ENCODE measurements at regions not wholly inside any gene's neighbourhood (a gene's known extent, or its start where the extent isn't known, plus 50 kb on each side); places are given as distances from the start of the nearest gene placed in this dataset.

GRCh38 chr2:199136242-199136641 is 321.5 kb downstream of the SATB2 start (continued):
- TF ChIP-seq REST (IDR thresholded peaks at IDR 0.05), result no peak

DNA sequence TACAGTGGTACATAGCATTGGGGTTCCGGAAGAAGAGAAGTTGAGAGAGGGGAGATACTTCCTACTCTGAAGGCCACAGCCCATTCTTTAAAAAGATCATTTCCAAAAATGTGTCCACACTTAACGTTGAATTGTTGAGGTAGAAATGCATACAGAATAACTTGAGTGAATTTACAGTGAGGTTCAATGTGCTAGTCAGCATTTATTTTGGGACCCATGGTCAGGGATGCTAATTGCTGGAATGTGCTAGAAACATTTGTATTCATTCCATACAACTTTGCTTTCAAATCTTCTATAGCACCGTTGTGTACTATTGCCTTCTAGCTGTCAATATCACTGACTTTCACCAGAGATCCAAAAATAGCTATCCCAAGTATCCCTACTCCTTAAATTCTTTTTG is 325.9 kb downstream of the SATB2 start:
- Histone ChIP-seq H3K27ac (ENCODE audit: low read depth in 1 of 2, low read length in 2 of 2) (no peak overlapping the region), H3K27me3 (ENCODE audit: control insufficient read depth in 4 of 4, insufficient read depth in 4 of 4, low read length in 3 of 4) (no peaks in the 10 kb centered on the region), H3K4me1 (ENCODE audit: control insufficient read depth in 4 of 4, insufficient read depth in 4 of 4, low read length in 3 of 4) (no peaks in the 10 kb centered on the region), H3K4me3 (ENCODE audit: low read depth in 1 of 3, low read length in 3 of 3) (no peak overlapping the region), H3K9ac (ENCODE audit: low read depth in 1 of 2, low read length in 2 of 2) (no peak overlapping the region), H3K36me3 (ENCODE audit: control insufficient read depth in 4 of 4, insufficient read depth in 3 of 4, low read depth in 1 of 4, low read length in 3 of 4) (no peaks in the 10 kb centered on the region), H3K9me3 (ENCODE audit: control insufficient read depth in 4 of 4, low read length in 3 of 4) (no peaks in the 10 kb centered on the region)
- WGBS, result 58% methylated on average over 3 of the region's 3 CpGs
- no peak for DNase-seq (ENCODE audit: low spot score)
- TF ChIP-seq EGR1 (IDR thresholded peaks at IDR 0.05; ENCODE audit: low read depth in 2 of 2), result no peak
- TF ChIP-seq MAX (IDR thresholded peaks at IDR 0.05), result no peak
- TF ChIP-seq REST (IDR thresholded peaks at IDR 0.05), result no peak
- no peak for TF ChIP-seq JUND (IDR thresholded peaks at IDR 0.05)
- TF ChIP-seq YY1 (IDR thresholded peaks at IDR 0.05), result no peak
- no peak for TF ChIP-seq RAD21 (IDR thresholded peaks at IDR 0.05)

DNA sequence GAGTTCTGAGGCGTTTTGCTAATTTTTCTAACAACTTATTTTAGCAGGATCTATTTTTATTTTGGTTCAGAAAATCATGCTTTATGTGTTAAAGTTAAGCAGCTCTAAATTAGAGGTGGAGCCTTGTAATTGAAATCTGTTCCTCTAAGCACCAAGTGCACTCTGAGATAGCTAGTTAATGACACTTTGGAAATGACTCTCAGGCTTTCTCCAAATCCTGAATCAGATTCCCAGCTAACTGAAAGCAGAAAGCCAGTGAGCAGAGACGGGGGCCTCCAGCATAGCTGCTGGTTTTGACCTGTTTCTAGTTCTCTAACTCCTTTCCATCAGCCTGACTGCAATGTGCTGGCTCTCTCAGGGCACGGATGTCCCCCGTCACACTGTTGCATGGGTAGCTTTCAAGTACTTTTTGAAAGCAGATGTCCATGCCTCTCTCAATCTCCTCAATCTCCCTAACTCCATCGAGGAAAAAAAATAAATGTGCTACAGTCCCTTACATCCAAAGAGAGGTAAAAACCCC is 326.5 kb downstream of the SATB2 start:
- no peak for TF ChIP-seq RAD21 (IDR thresholded peaks at IDR 0.05)
- TF ChIP-seq SP1 (IDR thresholded peaks at IDR 0.05), result no peak
- H3K27ac ChIP-seq (ENCODE audit: low read depth in 1 of 2, low read length in 2 of 2), result no peak overlapping the region
- H3K9me3 ChIP-seq (ENCODE audit: control insufficient read depth in 4 of 4, low read length in 3 of 4), result no peaks in the 10 kb centered on the region
- no peaks in the 10 kb centered on the region for H3K4me1 ChIP-seq (ENCODE audit: control insufficient read depth in 4 of 4, insufficient read depth in 4 of 4, low read length in 3 of 4)
- 66% methylated on average over 5 of the region's 5 CpGs for WGBS
- H3K27me3 ChIP-seq (ENCODE audit: control insufficient read depth in 4 of 4, insufficient read depth in 4 of 4, low read length in 3 of 4), result no peaks in the 10 kb centered on the region
- DNase-seq (ENCODE audit: low spot score), result no peak
- H3K4me3 ChIP-seq (ENCODE audit: low read depth in 1 of 3, low read length in 3 of 3), result no peak overlapping the region
- no peaks in the 10 kb centered on the region for H3K36me3 ChIP-seq (ENCODE audit: control insufficient read depth in 4 of 4, insufficient read depth in 3 of 4, low read depth in 1 of 4, low read length in 3 of 4)
- H3K9ac ChIP-seq (ENCODE audit: low read depth in 1 of 2, low read length in 2 of 2), result no peak overlapping the region

DNA sequence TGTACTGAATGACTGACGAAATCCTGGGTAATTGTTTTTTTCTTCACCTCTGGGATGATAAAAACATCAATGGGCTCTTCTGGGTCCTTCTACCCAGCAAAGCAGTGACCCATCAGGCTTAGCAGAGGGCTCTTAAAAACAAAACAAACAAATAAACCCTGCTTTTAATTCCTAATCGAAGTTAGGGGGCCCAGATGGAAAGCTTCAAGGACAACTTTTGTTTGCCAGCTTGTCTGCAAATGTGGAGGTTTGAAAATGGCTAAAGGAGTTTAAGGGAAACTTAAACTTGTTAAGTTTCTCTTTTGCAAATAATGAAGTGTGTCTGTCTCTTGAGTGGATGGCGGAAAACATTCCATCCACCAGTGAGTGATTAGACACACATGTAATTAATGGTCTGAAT is 327.2 kb downstream of the SATB2 start:
- H3K36me3 ChIP-seq (ENCODE audit: control insufficient read depth in 4 of 4, insufficient read depth in 3 of 4, low read depth in 1 of 4, low read length in 3 of 4), result no peaks in the 10 kb centered on the region
- no peak overlapping the region for H3K27ac ChIP-seq (ENCODE audit: low read depth in 1 of 2, low read length in 2 of 2)
- no peaks in the 10 kb centered on the region for H3K9me3 ChIP-seq (ENCODE audit: control insufficient read depth in 4 of 4, low read length in 3 of 4)
- no peak for DNase-seq (ENCODE audit: low spot score)
- H3K4me1 ChIP-seq (ENCODE audit: control insufficient read depth in 4 of 4, insufficient read depth in 4 of 4, low read length in 3 of 4), result no peaks in the 10 kb centered on the region
- H3K9ac ChIP-seq (ENCODE audit: low read depth in 1 of 2, low read length in 2 of 2), result no peak overlapping the region
- WGBS, result 52% methylated on average over 3 of the region's 3 CpGs
- no peak overlapping the region for H3K4me3 ChIP-seq (ENCODE audit: low read depth in 1 of 3, low read length in 3 of 3)
- H3K27me3 ChIP-seq (ENCODE audit: control insufficient read depth in 4 of 4, insufficient read depth in 4 of 4, low read length in 3 of 4), result no peaks in the 10 kb centered on the region
- TF ChIP-seq RXRA (IDR thresholded peaks at IDR 0.05) (no peak), GABPA (IDR thresholded peaks at IDR 0.05 in 1 of 2, conservative IDR thresholded peaks at IDR 0.05 in 1 of 2) (no peak), FOXA1 (IDR thresholded peaks at IDR 0.05) (no peak), ATF3 (IDR thresholded peaks at IDR 0.05) (no peak), TAF1 (conservative IDR thresholded peaks at IDR 0.05) (no peak)
- TF ChIP-seq, protein P1, sequence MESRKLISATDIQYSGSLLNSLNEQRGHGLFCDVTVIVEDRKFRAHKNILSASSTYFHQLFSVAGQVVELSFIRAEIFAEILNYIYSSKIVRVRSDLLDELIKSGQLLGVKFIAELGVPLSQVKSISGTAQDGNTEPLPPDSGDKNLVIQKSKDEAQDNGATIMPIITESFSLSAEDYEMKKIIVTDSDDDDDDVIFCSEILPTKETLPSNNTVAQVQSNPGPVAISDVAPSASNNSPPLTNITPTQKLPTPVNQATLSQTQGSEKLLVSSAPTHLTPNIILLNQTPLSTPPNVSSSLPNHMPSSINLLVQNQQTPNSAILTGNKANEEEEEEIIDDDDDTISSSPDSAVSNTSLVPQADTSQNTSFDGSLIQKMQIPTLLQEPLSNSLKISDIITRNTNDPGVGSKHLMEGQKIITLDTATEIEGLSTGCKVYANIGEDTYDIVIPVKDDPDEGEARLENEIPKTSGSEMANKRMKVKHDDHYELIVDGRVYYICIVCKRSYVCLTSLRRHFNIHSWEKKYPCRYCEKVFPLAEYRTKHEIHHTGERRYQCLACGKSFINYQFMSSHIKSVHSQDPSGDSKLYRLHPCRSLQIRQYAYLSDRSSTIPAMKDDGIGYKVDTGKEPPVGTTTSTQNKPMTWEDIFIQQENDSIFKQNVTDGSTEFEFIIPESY (IDR thresholded peaks at IDR 0.05), result no peak
- TF ChIP-seq, protein P2, sequence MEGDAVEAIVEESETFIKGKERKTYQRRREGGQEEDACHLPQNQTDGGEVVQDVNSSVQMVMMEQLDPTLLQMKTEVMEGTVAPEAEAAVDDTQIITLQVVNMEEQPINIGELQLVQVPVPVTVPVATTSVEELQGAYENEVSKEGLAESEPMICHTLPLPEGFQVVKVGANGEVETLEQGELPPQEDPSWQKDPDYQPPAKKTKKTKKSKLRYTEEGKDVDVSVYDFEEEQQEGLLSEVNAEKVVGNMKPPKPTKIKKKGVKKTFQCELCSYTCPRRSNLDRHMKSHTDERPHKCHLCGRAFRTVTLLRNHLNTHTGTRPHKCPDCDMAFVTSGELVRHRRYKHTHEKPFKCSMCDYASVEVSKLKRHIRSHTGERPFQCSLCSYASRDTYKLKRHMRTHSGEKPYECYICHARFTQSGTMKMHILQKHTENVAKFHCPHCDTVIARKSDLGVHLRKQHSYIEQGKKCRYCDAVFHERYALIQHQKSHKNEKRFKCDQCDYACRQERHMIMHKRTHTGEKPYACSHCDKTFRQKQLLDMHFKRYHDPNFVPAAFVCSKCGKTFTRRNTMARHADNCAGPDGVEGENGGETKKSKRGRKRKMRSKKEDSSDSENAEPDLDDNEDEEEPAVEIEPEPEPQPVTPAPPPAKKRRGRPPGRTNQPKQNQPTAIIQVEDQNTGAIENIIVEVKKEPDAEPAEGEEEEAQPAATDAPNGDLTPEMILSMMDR (IDR thresholded peaks at IDR 0.05; ENCODE audit: low read depth, low read length, missing input control), result no peak

Measured in liver (tissue), 8 donors.